GM23338 (cell line): ENCODE measurements at regions not wholly inside any gene's neighbourhood (a gene's known extent, or its start where the extent isn't known, plus 50 kb on each side); places are given as distances from the start of the nearest gene placed in this dataset.

Experiments
- ATAC-seq: fragments of 200-7000 bp; cut with Tn5 transposase; 3 replicates; pipeline ENCODE4 v1.9.1; 2020
- DNase-seq: peaks from one replicate; pipeline ENCODE4 v3.0.0-alpha.2; 2015; ENCODE audit warnings: low spot score
- H2AFZ ChIP-seq: fragments of 200-600 bp; sonication (generic); 2 replicates; pipeline ENCODE4 v1.8.0; 2016; ENCODE audit warnings: antibody characterized with exemption, mild to moderate bottlenecking, moderate library complexity
- H3F3A ChIP-seq: fragments of 200-600 bp; sonication (generic); replicated peaks from 2 replicates; pipeline ENCODE4 v1.8.0; 2017; ENCODE audit warnings: antibody characterized with exemption, mixed run types, low read depth
- H3K27ac ChIP-seq: fragments of 200-600 bp; sonication (generic); 2 replicates; pipeline ENCODE4 v1.6.1; 2016; ENCODE audit warnings: low read depth
- H3K27me3 ChIP-seq: fragments of 200-600 bp; sonication (generic); 2 replicates; pipeline ENCODE4 v1.8.0; 2016; ENCODE audit warnings: mild to moderate bottlenecking, mixed run types, moderate library complexity; ENCODE audit not compliant: insufficient read depth
- H3K36me3 ChIP-seq: fragments of 200-600 bp; sonication (generic); 2 replicates; pipeline ENCODE4 v1.8.0; 2016; ENCODE audit warnings: mild to moderate bottlenecking; ENCODE audit not compliant: insufficient read depth
- H3K4me1 ChIP-seq: fragments of 200-600 bp; sonication (generic); 2 replicates; pipeline ENCODE4 v1.8.0; 2016; ENCODE audit warnings: mild to moderate bottlenecking, moderate library complexity; ENCODE audit not compliant: insufficient read depth
- H3K4me2 ChIP-seq: fragments of 200-600 bp; sonication (generic); 2 replicates; pipeline ENCODE4 v1.7.1; 2017; ENCODE audit warnings: mixed run types
- H3K4me3 ChIP-seq: fragments of 200-600 bp; sonication (generic); 2 replicates; pipeline ENCODE4 v1.6.1; 2016; ENCODE audit warnings: mixed run types
- H3K79me2 ChIP-seq: fragments of 200-600 bp; sonication (generic); replicated peaks from 2 replicates; pipeline ENCODE4 v1.8.0; 2017; ENCODE audit warnings: mild to moderate bottlenecking; ENCODE audit not compliant: insufficient read depth
- H3K9me2 ChIP-seq: fragments of 200-600 bp; sonication (generic); 2 replicates; pipeline ENCODE4 v1.8.0; 2017; ENCODE audit not compliant: insufficient read depth
- H4K20me1 ChIP-seq: fragments of 200-600 bp; sonication (generic); replicated peaks from 2 replicates; pipeline ENCODE4 v1.8.0; 2017; ENCODE audit warnings: mild to moderate bottlenecking; ENCODE audit not compliant: insufficient read depth
- H3K27ac Mint-ChIP-seq: 2 replicates; pipeline ENCODE4 v1.8.0; 2020; ENCODE audit warnings: inconsistent platforms, mild to moderate bottlenecking, moderate library complexity, mixed read lengths
- H3K27me3 Mint-ChIP-seq: 3 replicates; pipeline ENCODE4 v1.8.0; 2022; ENCODE audit warnings: low read depth, mild to moderate bottlenecking, moderate library complexity, mixed read lengths, inconsistent platforms; ENCODE audit not compliant: insufficient read depth, poor library complexity
- H3K36me3 Mint-ChIP-seq: 3 replicates; pipeline ENCODE4 v1.8.0; 2021; ENCODE audit warnings: low read depth, mild to moderate bottlenecking, inconsistent platforms, moderate library complexity, mixed read lengths
- H3K4me1 Mint-ChIP-seq: 3 replicates; pipeline ENCODE4 v1.8.0; 2020; ENCODE audit warnings: mild to moderate bottlenecking, inconsistent platforms, mixed read lengths
- H3K4me3 Mint-ChIP-seq: 3 replicates; pipeline ENCODE4 v1.8.0; 2021; ENCODE audit warnings: moderate library complexity, mild to moderate bottlenecking, inconsistent platforms, mixed read lengths
- H3K9me3 Mint-ChIP-seq: 3 replicates; pipeline ENCODE4 v1.8.0; 2020; ENCODE audit warnings: moderate library complexity, mild to moderate bottlenecking, inconsistent platforms, mixed read lengths
- CREB1 ChIP-seq: fragments of 250-450 bp; sonication (Bioruptor Pico); IDR thresholded peaks from 2 replicates; pipeline ENCODE4 v1.5.0; 2020; ENCODE audit warnings: low read depth, mild to moderate bottlenecking, moderate library complexity
- CTCF ChIP-seq, 2 experiments: fragments of 200-600 bp in 1 of 2; sonication (generic) in 1 of 2; conservative IDR thresholded peaks; 2 replicates each; pipeline versions ENCODE4 v1.5.1 to v1.6.1; 2016 to 2017; ENCODE audit warnings: antibody characterized with exemption in 2 of 2, low read depth in 2 of 2, mild to moderate bottlenecking in 2 of 2, moderate library complexity in 1 of 2
- ETS1 ChIP-seq: IDR thresholded peaks from 2 replicates; pipeline ENCODE4 v1.6.1; 2016; ENCODE audit warnings: antibody characterized with exemption
- EZH2 ChIP-seq: fragments of 200-600 bp; sonication (generic); IDR thresholded peaks from one replicate; pipeline ENCODE4 v1.8.0; 2017; ENCODE audit warnings: antibody characterized with exemption, mild to moderate bottlenecking, low read depth; ENCODE audit not compliant: unreplicated experiment
- EZH2phosphoT487 ChIP-seq: fragments of 200-600 bp; sonication (generic); IDR thresholded peaks from one replicate; pipeline ENCODE4 v1.8.1; 2018; ENCODE audit warnings: antibody characterized with exemption; ENCODE audit not compliant: unreplicated experiment
- JUNB ChIP-seq: IDR thresholded peaks from one replicate; pipeline ENCODE4 v1.6.1; 2016; ENCODE audit warnings: antibody characterized with exemption; ENCODE audit not compliant: unreplicated experiment
- NANOG ChIP-seq: IDR thresholded peaks from 2 replicates; pipeline ENCODE4 v1.6.1; 2016; ENCODE audit warnings: antibody characterized with exemption, borderline replicate concordance
- POLR2AphosphoS5 ChIP-seq: IDR thresholded peaks from 2 replicates; pipeline ENCODE4 v1.6.1; 2016; ENCODE audit warnings: antibody characterized with exemption, low read depth
- REST ChIP-seq: IDR thresholded peaks from one replicate; pipeline ENCODE4 v1.6.1; 2018; ENCODE audit warnings: antibody characterized with exemption; ENCODE audit not compliant: unreplicated experiment
- STAT1 ChIP-seq: IDR thresholded peaks from one replicate; pipeline ENCODE4 v1.6.1; 2016; ENCODE audit warnings: antibody characterized with exemption; ENCODE audit not compliant: unreplicated experiment
- ZNF114 ChIP-seq: fragments of 250-450 bp; sonication (Bioruptor Pico); IDR thresholded peaks from 2 replicates; pipeline ENCODE4 v1.5.0; 2020; ENCODE audit warnings: mild to moderate bottlenecking, moderate library complexity
- ZNF331 ChIP-seq: fragments of 250-450 bp; sonication (Bioruptor Pico); IDR thresholded peaks from 2 replicates; pipeline ENCODE4 v1.5.0; 2020; ENCODE audit warnings: low read depth, mild to moderate bottlenecking, moderate library complexity
- ZNF462 ChIP-seq: fragments of 250-450 bp; sonication (Bioruptor Pico); IDR thresholded peaks from 2 replicates; pipeline ENCODE4 v1.5.0; 2020; ENCODE audit warnings: mild to moderate bottlenecking, moderate library complexity

GRCh38 chr14:38430522-38430921 is 174.6 kb upstream of the CLEC14A start:
- H3K9me3 Mint-ChIP-seq: no peaks in the 10 kb centered on the region
- no peaks in the 10 kb centered on the region for H3K36me3 Mint-ChIP-seq
- no peaks in the 10 kb centered on the region for H3K36me3 ChIP-seq
- no peak overlapping the region for H3K27ac ChIP-seq
- no peak overlapping the region for H3K4me3 Mint-ChIP-seq
- no peaks in the 10 kb centered on the region for H3K79me2 ChIP-seq
- no peak overlapping the region for H3K4me3 ChIP-seq
- no peak overlapping the region for H3K27ac Mint-ChIP-seq
- H3K27me3 Mint-ChIP-seq: no peaks in the 10 kb centered on the region
- no peak for DNase-seq
- no peaks in the 10 kb centered on the region for H4K20me1 ChIP-seq
- ATAC-seq: no peak
- no peaks in the 10 kb centered on the region for H3F3A ChIP-seq
- no peaks in the 10 kb centered on the region for H3K4me1 ChIP-seq
- H3K4me2 ChIP-seq: no peak overlapping the region
- H3K9me2 ChIP-seq: no peaks in the 10 kb centered on the region
- no peaks in the 10 kb centered on the region for H3K27me3 ChIP-seq
- no peak overlapping the region for H2AFZ ChIP-seq
- no peaks in the 10 kb centered on the region for H3K4me1 Mint-ChIP-seq
- TF ChIP-seq ZNF331 (no peak), JUNB (no peak), POLR2AphosphoS5 (no peak), CREB1 (CRISPR knock-in tag) (no peak), ZNF114 (CRISPR knock-in tag) (no peak), STAT1 (no peak), ETS1 (no peak), NANOG (no peak), EZH2 (no peak), CTCF (conservative IDR thresholded peaks at IDR 0.05; ENCODE audit: low read depth in 2 of 2) (no peak), ZNF462 (CRISPR knock-in tag) (no peak), EZH2phosphoT487 (no peak), REST (no peak)
